ENCODE measurements at regions not wholly inside any gene's neighbourhood (a gene's known extent, or its start where the extent isn't known, plus 50 kb on each side); places are given as distances from the start of the nearest gene placed in this dataset.
"Not testable (repeated sequence)": the region's sequence is repeated elsewhere in the genome, so short reads cannot be mapped to it uniquely, and the experiment has no call there.

GRCh38 chr4:189497516-189497915, 443.2 kb upstream of the FRG1 start:
- DNase-seq: no peak

GRCh38 chr4:189497996-189498395, 442.7 kb upstream of the FRG1 start:
- DNase-seq: no peak

- DNase-seq: no peak
Measured at GRCh38 chr4:189498457-189498856, 442.2 kb upstream of the FRG1 start.

GRCh38 chr4:189499696-189500095, 441.0 kb upstream of the FRG1 start:
- no peak for DNase-seq

GRCh38 chr4:189500970-189501369, 439.7 kb upstream of the FRG1 start:
- no peak for DNase-seq

- DNase-seq: no peak
Measured at GRCh38 chr4:189502841-189503435, 437.7 kb upstream of the FRG1 start.

GRCh38 chr4:189504220-189504619, 436.5 kb upstream of the FRG1 start:
- no peak for DNase-seq

- no peak for DNase-seq
Measured at GRCh38 chr4:189505380-189505779, 435.3 kb upstream of the FRG1 start.

GRCh38 chr4:189506080-189506479, 434.6 kb upstream of the FRG1 start:
- no peak for DNase-seq

- no peak for DNase-seq
Measured at GRCh38 chr4:189507060-189507459, 433.6 kb upstream of the FRG1 start.

GRCh38 chr4:189510601-189511000, 430.1 kb upstream of the FRG1 start:
- no peak for DNase-seq

GRCh38 chr4:189511581-189511980, 429.1 kb upstream of the FRG1 start:
- DNase-seq: no peak

- DNase-seq: no peak
Measured at GRCh38 chr4:189513421-189513820, 427.3 kb upstream of the FRG1 start.

GRCh38 chr4:189514209-189514608, 426.5 kb upstream of the FRG1 start:
- no peak for DNase-seq

- DNase-seq: no peak
Measured at GRCh38 chr4:189516902-189517301, 423.8 kb upstream of the FRG1 start.

GRCh38 chr4:189519186-189519585, 421.5 kb upstream of the FRG1 start:
- no peak for DNase-seq

- DNase-seq: no peak
Measured at GRCh38 chr4:189525304-189525703, 415.4 kb upstream of the FRG1 start.

GRCh38 chr4:189530848-189531247, 409.8 kb upstream of the FRG1 start:
- DNase-seq: no peak

GRCh38 chr4:189533603-189534002, 407.1 kb upstream of the FRG1 start:
- no peak for DNase-seq

- DNase-seq: no peak
Measured at GRCh38 chr4:189547559-189547958, 393.1 kb upstream of the FRG1 start.

GRCh38 chr4:189548484-189549125, 392.1 kb upstream of the FRG1 start:
- DNase-seq: no peak

- DNase-seq: not testable (repeated sequence)
Measured at GRCh38 chr4:189551931-189552670, 388.6 kb upstream of the FRG1 start.

- DNase-seq: not testable (repeated sequence)
Measured at GRCh38 chr4:189560605-189561004, 380.1 kb upstream of the FRG1 start.

- DNase-seq: not testable (repeated sequence)
Measured at GRCh38 chr4:189563751-189564150, 376.9 kb upstream of the FRG1 start.
